ENCODE measurements at regions not wholly inside any gene's neighbourhood (a gene's known extent, or its start where the extent isn't known, plus 50 kb on each side); places are given as distances from the start of the nearest gene placed in this dataset.

DNA sequence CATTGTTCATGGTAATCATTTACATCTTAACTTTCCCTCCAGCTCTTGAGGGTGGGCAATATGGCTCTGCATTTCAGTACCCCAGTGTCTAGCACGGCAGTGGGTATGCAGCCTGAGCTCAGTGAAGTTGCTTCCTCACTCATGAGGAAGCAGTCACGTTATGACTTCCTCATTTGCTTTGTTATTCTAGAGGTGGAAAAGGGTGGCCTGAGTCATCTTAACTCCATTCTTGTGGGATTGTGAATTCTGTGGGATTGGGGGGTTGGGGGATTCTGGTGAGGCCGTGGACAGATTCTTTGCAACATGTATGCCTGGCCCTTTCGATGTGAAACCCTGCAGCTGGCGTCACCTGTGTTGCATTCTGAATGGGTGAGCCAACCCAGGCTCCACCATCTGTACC, 406.7 kb upstream of the ZNF507 start:
- no peak for DNase-seq (ENCODE audit: low spot score in 2 of 2)
- no peak for ATAC-seq
- peaks cover 3 to 25% of the 10 kb centered on the region in 2 donors for H3K9me3 Mint-ChIP-seq
- H3K27ac Mint-ChIP-seq: no peak overlapping the region
- no peaks in the 10 kb centered on the region for H3K36me3 Mint-ChIP-seq

- H3K36me3 Mint-ChIP-seq: no peaks in the 10 kb centered on the region
- peaks cover 3 to 25% of the 10 kb centered on the region in 2 donors for H3K9me3 Mint-ChIP-seq
- no peak for DNase-seq (ENCODE audit: low spot score in 2 of 2)
- no peak overlapping the region for H3K27ac Mint-ChIP-seq
- no peak for ATAC-seq
Measured at GRCh38 chr19:31940396-31940795, 405.0 kb upstream of the ZNF507 start.

GRCh38 chr19:31943191-31943661, 402.2 kb upstream of the ZNF507 start:
- H3K9me3 Mint-ChIP-seq: peaks cover 0 to 8% of the 10 kb centered on the region in 2 donors
- H3K36me3 Mint-ChIP-seq: no peaks in the 10 kb centered on the region
- no peak overlapping the region for H3K27ac Mint-ChIP-seq
- ATAC-seq (no peak), DNase-seq (ENCODE audit: low spot score in 2 of 2) (no peak)

DNA sequence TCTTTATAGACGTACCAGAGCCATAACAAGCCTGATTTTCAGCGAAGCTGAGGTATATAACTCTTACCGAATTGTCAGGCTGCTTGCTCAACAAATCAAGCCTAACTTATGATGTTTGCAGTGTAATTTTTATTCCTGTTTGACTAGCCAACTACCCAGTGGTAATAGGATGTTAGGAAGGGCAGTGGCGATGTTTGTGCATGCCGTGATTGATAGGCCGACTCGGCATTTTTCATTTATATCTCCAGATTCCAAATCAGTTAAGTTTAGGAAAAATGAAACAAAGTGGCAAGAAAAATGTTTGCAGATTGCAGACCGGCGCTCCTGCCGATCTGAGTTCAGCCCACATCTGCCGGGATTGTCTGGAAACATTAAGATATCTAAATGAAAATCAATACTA, 401.6 kb upstream of the ZNF507 start:
- Mint-ChIP-seq H3K9me3 (peaks cover 0 to 6% of the 10 kb centered on the region in 2 donors), H3K36me3 (no peaks in the 10 kb centered on the region), H3K27ac (no peak overlapping the region)
- no peak for DNase-seq (ENCODE audit: low spot score in 2 of 2)
- no peak for ATAC-seq

GRCh38 chr19:31944326-31944725, 401.1 kb upstream of the ZNF507 start:
- Mint-ChIP-seq H3K36me3 (no peaks in the 10 kb centered on the region), H3K27ac (no peak overlapping the region), H3K9me3 (peaks cover 0 to 6% of the 10 kb centered on the region in 2 donors)
- DNase-seq (ENCODE audit: low spot score in 2 of 2) (no peak), ATAC-seq (no peak)

DNA sequence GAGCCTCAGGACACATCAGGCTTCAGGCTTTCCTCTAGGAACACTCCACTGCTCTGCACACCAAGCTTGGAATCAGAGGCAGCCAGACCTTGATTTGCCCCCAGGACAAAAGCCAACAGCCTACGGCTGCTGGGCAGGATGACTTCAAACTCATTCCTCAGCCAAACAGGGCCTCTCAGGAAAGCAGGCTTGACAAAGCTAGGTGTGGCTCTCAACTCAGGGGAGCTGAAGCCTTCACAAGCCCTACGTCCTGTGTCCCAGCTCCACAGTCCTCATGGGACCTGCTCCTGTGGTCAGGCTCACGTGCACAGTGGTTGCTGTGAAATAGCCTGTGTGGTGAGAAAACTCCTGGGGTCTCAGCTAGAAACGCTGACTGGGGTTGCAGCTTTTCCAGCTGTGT, 398.9 kb upstream of the ZNF507 start:
- H3K9me3 Mint-ChIP-seq: no peaks in the 10 kb centered on the region
- H3K27ac Mint-ChIP-seq: no peak overlapping the region
- no peak for DNase-seq (ENCODE audit: low spot score in 2 of 2)
- ATAC-seq: no peak
- no peaks in the 10 kb centered on the region for H3K36me3 Mint-ChIP-seq

DNA sequence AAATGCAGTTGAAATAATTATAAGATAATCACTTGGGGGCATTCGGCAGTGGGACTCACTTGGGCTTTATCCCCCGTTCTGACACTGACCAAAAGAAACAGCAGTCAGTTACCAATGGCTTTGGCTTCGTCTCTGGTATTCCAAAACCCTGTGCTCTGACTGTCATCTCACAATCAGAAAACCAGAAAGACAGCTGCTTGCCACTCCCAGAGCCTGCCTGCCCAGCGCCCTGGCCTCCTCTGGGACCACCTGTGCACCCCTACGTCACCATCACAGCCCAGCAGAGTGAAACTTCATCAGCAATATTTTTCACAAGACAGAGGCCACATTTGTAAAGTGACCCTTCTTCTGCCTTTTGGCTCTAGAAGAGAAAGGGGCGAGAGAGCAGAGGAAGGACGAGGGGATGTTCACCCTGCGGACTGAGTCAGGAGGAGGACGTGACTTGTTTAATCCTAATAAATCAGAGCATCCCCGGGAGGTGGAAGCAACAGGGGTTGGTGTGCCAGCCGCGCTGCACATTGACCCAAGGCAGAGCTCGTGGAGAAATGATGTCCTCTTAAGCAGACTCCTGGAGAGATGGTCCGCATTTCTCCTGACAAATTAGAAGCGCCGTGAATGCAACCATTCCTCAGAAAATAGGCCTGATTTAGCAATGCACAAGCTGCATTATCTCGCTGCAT, 397.8 kb upstream of the ZNF507 start:
- ATAC-seq: no peak
- DNase-seq (ENCODE audit: low spot score in 2 of 2): no peak
- peaks cover 6 to 7% of the 10 kb centered on the region in 2 donors for H3K9me3 Mint-ChIP-seq
- no peaks in the 10 kb centered on the region for H3K36me3 Mint-ChIP-seq
- H3K27ac Mint-ChIP-seq: no peak overlapping the region

DNA sequence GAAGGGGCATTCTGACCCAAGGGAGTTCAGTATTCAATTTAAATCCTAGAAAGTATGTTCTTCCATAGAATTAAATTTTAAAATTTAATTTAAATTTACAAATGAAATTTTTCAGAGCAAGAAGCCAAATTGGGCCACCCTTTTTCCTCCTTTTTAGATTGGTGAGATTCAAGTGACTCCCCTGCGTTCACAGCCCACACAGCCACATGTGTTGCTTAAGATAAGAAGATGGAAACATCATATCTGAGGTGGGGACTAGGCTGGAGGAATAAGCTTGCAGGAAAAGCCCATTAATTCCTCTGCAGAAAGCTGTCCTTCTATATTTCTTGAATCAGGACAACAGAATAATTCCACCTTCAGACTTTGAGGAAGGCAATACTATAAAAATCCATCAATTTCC, 392.7 kb upstream of the ZNF507 start:
- Mint-ChIP-seq H3K27ac (no peak overlapping the region), H3K36me3 (no peaks in the 10 kb centered on the region), H3K9me3 (peaks cover 7 to 14% of the 10 kb centered on the region in 2 donors)
- ATAC-seq: no peak
- no peak for DNase-seq (ENCODE audit: low spot score in 2 of 2)

DNA sequence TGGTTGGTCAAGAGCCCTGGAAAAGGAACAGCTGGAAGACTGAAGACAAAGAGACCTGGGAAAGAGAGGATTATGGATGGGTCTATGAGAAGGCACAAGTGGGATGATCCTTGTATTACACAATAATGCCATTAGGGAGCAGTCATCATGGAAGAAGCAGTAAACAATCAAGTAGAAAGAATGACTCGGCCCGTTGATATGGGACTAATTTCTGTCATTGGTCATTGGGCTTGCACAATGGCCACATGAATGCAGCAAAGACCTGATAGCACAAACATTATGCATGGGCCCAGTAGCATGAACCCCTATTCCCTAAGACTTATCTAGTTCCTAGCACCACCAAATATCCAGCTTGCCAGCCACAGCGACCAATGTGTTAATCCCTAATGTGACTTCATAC, 390.3 kb upstream of the ZNF507 start:
- Mint-ChIP-seq H3K36me3 (no peaks in the 10 kb centered on the region), H3K9me3 (peaks cover 11 to 14% of the 10 kb centered on the region in 2 donors), H3K27ac (no peak overlapping the region)
- ATAC-seq (no peak), DNase-seq (ENCODE audit: low spot score in 2 of 2) (no peak)

GRCh38 chr19:31955884-31956283, 389.5 kb upstream of the ZNF507 start:
- Mint-ChIP-seq H3K9me3 (peaks cover 11 to 14% of the 10 kb centered on the region in 2 donors), H3K36me3 (no peaks in the 10 kb centered on the region)
- ATAC-seq: no peak

GRCh38 chr19:31956771-31957392, 388.5 kb upstream of the ZNF507 start:
- H3K27ac Mint-ChIP-seq: no peak overlapping the region
- H3K9me3 Mint-ChIP-seq: peaks cover 8 to 12% of the 10 kb centered on the region in 2 donors
- DNase-seq (ENCODE audit: low spot score in 2 of 2): no peak
- no peak for ATAC-seq
- H3K36me3 Mint-ChIP-seq: no peaks in the 10 kb centered on the region

More at GRCh38 chr19:31955884-31956283, 389.5 kb upstream of the ZNF507 start:
- DNase-seq (ENCODE audit: low spot score in 2 of 2): no peak
- no peak overlapping the region for H3K27ac Mint-ChIP-seq

GRCh38 chr19:31957711-31958110, 387.7 kb upstream of the ZNF507 start:
- Mint-ChIP-seq H3K9me3 (peaks cover 4 to 10% of the 10 kb centered on the region in 2 donors), H3K27ac (no peak overlapping the region), H3K36me3 (no peaks in the 10 kb centered on the region)
- DNase-seq (ENCODE audit: low spot score in 2 of 2) (no peak), ATAC-seq (no peak)

GRCh38 chr19:31959527-31960018, 385.8 kb upstream of the ZNF507 start:
- ATAC-seq: no peak
- no peak overlapping the region for H3K27ac Mint-ChIP-seq
- H3K9me3 Mint-ChIP-seq: peaks cover 4 to 7% of the 10 kb centered on the region in 2 donors
- DNase-seq (ENCODE audit: low spot score in 2 of 2): no peak
- H3K36me3 Mint-ChIP-seq: no peaks in the 10 kb centered on the region

DNA sequence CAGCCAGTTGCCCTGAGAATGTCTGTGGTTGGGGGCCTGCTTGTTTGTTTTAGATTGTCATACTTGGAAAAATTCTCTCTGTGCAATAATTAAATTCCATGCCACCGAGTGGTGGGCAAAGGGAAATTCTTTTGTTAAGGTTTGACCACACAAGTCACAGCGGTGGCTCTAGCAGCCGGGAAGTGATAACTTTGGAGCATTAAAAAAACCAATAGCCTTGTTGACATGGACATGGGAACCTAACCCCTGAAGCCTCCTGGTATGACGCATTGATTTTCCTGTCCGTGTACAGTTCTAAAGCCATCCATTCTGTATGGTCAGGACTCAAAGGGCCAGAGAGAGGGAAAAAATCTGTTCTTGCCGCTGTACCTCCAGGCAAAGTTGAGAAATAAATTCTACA, 384.9 kb upstream of the ZNF507 start:
- Mint-ChIP-seq H3K36me3 (no peaks in the 10 kb centered on the region), H3K9me3 (peaks cover 3 to 4% of the 10 kb centered on the region in 2 donors), H3K27ac (no peak overlapping the region)
- no peak for ATAC-seq
- DNase-seq (ENCODE audit: low spot score in 2 of 2): no peak

- Mint-ChIP-seq H3K36me3 (no peaks in the 10 kb centered on the region), H3K27ac (no peak overlapping the region), H3K9me3 (peaks cover 3 to 4% of the 10 kb centered on the region in 2 donors)
- DNase-seq (ENCODE audit: low spot score in 2 of 2) (no peak), ATAC-seq (no peak)
Measured at GRCh38 chr19:31961191-31961590, 384.2 kb upstream of the ZNF507 start.

DNA sequence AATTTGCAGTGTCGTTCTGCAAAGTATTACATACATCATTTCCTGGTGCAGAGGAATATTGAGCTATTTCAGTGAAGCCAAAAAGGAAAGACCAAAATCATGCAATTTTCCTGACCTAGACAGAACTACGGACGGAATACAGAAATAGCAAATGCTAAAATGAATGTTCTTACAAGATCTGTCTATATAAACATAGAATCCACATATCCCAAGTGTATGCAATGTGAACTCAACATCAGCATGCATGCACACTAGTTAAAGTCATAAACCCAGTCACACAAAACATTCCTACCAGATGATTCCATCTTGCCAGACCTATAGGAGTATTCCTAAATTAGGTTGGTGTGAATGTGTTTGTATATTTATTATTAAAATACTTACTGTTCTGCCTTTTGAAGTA, 383.7 kb upstream of the ZNF507 start:
- ATAC-seq (no peak), DNase-seq (ENCODE audit: low spot score in 2 of 2) (no peak)
- Mint-ChIP-seq H3K36me3 (no peaks in the 10 kb centered on the region), H3K27ac (no peak overlapping the region), H3K9me3 (peaks cover 3 to 4% of the 10 kb centered on the region in 2 donors)

- Mint-ChIP-seq H3K9me3 (peaks cover 3 to 4% of the 10 kb centered on the region in 2 donors), H3K27ac (no peak overlapping the region), H3K36me3 (no peaks in the 10 kb centered on the region)
- DNase-seq (ENCODE audit: low spot score in 2 of 2) (no peak), ATAC-seq (no peak)
Measured at GRCh38 chr19:31962561-31962996, 382.8 kb upstream of the ZNF507 start.

DNA sequence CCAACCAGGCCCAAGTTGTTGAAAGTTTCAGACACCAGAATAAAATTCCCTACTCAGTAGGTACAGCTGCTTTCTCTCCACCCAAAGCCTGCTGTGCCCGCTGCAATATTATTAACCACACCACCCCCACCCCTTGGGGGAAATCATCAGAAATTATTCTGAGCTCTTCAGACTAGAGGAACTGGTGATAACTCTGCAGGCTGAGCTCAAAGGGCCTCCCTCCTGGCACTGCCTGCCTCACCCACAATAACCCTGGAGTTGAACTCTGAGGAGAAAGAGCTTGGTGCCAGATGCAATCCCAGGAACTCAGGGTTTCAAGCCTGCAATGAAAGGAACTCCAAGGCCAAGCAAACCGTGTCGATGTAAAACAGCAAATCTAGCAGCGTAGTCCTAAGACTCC, 381.7 kb upstream of the ZNF507 start:
- no peaks in the 10 kb centered on the region for H3K36me3 Mint-ChIP-seq

More for the DNA sequence above, 381.7 kb upstream of the ZNF507 start:
- H3K27ac Mint-ChIP-seq: no peak overlapping the region
- no peak for DNase-seq (ENCODE audit: low spot score in 2 of 2)
- peaks cover 4 to 7% of the 10 kb centered on the region in 2 donors for H3K9me3 Mint-ChIP-seq
- ATAC-seq: no peak
